Breast epithelium (tissue), 3 donors: ENCODE measurements at regions not wholly inside any gene's neighbourhood (a gene's known extent, or its start where the extent isn't known, plus 50 kb on each side); places are given as distances from the start of the nearest gene placed in this dataset.

Source experiments
- CTCF ChIP-seq, 3 donors: fragments of 450-650 bp; IDR thresholded peaks; one replicate each; pipeline ENCODE4 v1.5.1; 2016 to 2017; ENCODE audit warnings: antibody characterized with exemption in 3 of 3, mild to moderate bottlenecking in 3 of 3, moderate library complexity in 3 of 3
- POLR2AphosphoS5 ChIP-seq, 3 donors: sonication (generic); formaldehyde crosslinking; IDR thresholded peaks; one replicate each; pipeline ENCODE4 v1.6.1; 2017; ENCODE audit warnings: antibody characterized with exemption in 3 of 3

GRCh38 chr16:86022381-86022960 is 123.5 kb downstream of the IRF8 start:
- TF ChIP-seq CTCF (IDR thresholded peaks at IDR 0.05) (no peak), POLR2AphosphoS5 (IDR thresholded peaks at IDR 0.05) (no peak)
